Nephron (organoid): ENCODE measurements at regions not wholly inside any gene's neighbourhood (a gene's known extent, or its start where the extent isn't known, plus 50 kb on each side); places are given as distances from the start of the nearest gene placed in this dataset.
A peak's percentile ranks its signal among the peaks of the same experiment; 100 is the strongest.

Experiments used
- H3K27ac Mint-ChIP-seq, 3 experiments: 2 replicates each; pipeline ENCODE4 v1.8.0; 2020; ENCODE audit warnings: mixed read lengths in 3 of 3, mild to moderate bottlenecking in 2 of 3, moderate library complexity in 1 of 3
- H3K27me3 Mint-ChIP-seq: 2 replicates; pipeline ENCODE4 v1.8.0; 2021; ENCODE audit warnings: low read depth, mild to moderate bottlenecking, moderate library complexity, mixed read lengths
- H3K36me3 Mint-ChIP-seq: 2 replicates; pipeline ENCODE4 v1.8.0; 2020; ENCODE audit warnings: low read depth, mixed read lengths
- H3K4me1 Mint-ChIP-seq: 2 replicates; pipeline ENCODE4 v1.8.0; 2020; ENCODE audit warnings: mixed read lengths
- H3K4me3 Mint-ChIP-seq, 3 experiments: 2 replicates each; pipeline ENCODE4 v1.8.0; 2020; ENCODE audit warnings: mild to moderate bottlenecking in 3 of 3, mixed read lengths in 3 of 3, moderate library complexity in 2 of 3
- H3K9me3 Mint-ChIP-seq: 2 replicates; pipeline ENCODE4 v1.8.0; 2020; ENCODE audit warnings: mixed read lengths
- TF ChIP-seq, protein P1 (sequence below), 3 experiments: fragments of 200-600 bp; sonication (generic); IDR thresholded peaks; one replicate each; pipeline ENCODE4 v1.5.0; 2021; ENCODE audit warnings: antibody characterized with exemption in 3 of 3; ENCODE audit not compliant: unreplicated experiment in 3 of 3

DNA sequence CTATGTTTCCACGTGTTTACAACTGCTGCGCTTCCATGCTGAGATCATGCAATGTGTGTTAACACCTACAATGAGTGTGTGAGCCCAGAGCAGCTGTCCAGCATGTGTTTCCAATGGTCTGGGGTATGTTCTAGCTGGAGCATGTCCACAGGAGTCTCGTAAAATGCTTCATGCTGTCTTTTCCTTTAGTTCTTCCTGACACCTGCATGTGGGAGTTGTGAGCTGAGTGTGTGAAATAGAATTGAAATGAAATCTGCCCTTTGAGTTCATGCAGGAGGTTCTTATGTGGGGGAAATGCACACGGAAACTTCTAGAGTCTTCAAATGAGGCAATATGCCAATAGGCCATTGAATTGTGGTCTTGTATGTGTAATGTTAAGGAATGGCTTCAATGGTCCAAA, 205.1 kb downstream of the RND3 start:
- H3K27me3 Mint-ChIP-seq, result peaks cover 4% of the 10 kb centered on the region
- peaks cover 17% of the 10 kb centered on the region for H3K9me3 Mint-ChIP-seq

DNA sequence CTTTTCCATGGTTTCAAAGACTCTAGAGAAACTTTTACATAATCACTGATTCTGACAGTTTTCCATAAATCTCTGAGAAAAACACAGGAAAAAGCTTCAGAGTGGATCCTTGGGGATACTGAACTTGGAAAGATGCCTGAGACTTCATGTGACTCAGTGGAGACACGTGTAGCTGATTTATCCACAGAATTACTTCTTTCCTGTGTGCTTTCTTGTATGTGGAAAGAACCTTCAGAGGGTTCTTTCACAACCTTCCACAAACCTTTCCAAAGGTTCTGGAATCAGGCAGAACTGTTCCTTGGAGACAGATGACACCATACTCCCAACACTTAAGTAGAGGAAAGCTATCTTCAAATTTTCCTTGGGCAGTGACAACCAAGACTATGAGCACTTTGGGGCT, 207.2 kb downstream of the RND3 start:
- H3K4me3 Mint-ChIP-seq, result no peak overlapping the region

More for the DNA sequence above, 205.1 kb downstream of the RND3 start:
- TF ChIP-seq, protein P1, sequence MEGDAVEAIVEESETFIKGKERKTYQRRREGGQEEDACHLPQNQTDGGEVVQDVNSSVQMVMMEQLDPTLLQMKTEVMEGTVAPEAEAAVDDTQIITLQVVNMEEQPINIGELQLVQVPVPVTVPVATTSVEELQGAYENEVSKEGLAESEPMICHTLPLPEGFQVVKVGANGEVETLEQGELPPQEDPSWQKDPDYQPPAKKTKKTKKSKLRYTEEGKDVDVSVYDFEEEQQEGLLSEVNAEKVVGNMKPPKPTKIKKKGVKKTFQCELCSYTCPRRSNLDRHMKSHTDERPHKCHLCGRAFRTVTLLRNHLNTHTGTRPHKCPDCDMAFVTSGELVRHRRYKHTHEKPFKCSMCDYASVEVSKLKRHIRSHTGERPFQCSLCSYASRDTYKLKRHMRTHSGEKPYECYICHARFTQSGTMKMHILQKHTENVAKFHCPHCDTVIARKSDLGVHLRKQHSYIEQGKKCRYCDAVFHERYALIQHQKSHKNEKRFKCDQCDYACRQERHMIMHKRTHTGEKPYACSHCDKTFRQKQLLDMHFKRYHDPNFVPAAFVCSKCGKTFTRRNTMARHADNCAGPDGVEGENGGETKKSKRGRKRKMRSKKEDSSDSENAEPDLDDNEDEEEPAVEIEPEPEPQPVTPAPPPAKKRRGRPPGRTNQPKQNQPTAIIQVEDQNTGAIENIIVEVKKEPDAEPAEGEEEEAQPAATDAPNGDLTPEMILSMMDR (IDR thresholded peaks at IDR 0.05; ENCODE audit: unreplicated experiment in 3 of 3), result no peak
- Mint-ChIP-seq H3K36me3 (peaks cover 3% of the 10 kb centered on the region), H3K4me1 (peaks cover 29% of the 10 kb centered on the region), H3K4me3 (no peak overlapping the region), H3K27ac (peak overlapping the region in 1 of 3 experiments; percentile 12)

DNA sequence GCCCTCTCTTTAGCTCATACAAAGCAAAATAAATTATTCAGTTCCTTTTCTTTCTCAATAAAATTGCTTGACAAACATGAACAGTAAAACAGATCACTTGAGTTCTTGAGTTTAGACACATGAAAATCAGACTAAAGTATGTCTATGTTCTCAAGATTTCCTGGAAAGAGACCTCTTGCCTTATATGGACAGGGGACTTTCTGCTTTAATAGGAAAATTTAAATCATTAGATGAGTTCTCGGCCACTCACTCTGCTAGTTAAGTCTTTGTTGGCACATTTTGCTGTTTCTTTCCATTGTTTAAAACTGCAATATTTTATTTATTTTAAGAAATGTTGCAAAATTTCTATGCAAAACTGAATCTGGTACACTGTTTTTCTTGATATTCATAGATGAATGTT, 207.8 kb downstream of the RND3 start:
- H3K36me3 Mint-ChIP-seq, result peaks cover 10% of the 10 kb centered on the region
- peaks cover 4% of the 10 kb centered on the region for H3K27me3 Mint-ChIP-seq
- H3K4me3 Mint-ChIP-seq, result peak overlapping the region in 1 of 3 experiments; percentile 8
- H3K9me3 Mint-ChIP-seq, result peaks cover 34% of the 10 kb centered on the region
- peaks cover 29% of the 10 kb centered on the region for H3K4me1 Mint-ChIP-seq
- peak overlapping the region; percentile 70 to 91 (median 77) for H3K27ac Mint-ChIP-seq
- TF ChIP-seq, protein P1 (IDR thresholded peaks at IDR 0.05; ENCODE audit: unreplicated experiment in 3 of 3), result no peak

More for the DNA sequence above, 207.2 kb downstream of the RND3 start:
- Mint-ChIP-seq H3K9me3 (peaks cover 29% of the 10 kb centered on the region), H3K4me1 (peaks cover 29% of the 10 kb centered on the region), H3K36me3 (peaks cover 10% of the 10 kb centered on the region), H3K27ac (peak overlapping the region; percentile 70 to 91 (median 77)), H3K27me3 (peaks cover 4% of the 10 kb centered on the region)
- TF ChIP-seq, protein P1 (IDR thresholded peaks at IDR 0.05; ENCODE audit: unreplicated experiment in 3 of 3), result no peak

DNA sequence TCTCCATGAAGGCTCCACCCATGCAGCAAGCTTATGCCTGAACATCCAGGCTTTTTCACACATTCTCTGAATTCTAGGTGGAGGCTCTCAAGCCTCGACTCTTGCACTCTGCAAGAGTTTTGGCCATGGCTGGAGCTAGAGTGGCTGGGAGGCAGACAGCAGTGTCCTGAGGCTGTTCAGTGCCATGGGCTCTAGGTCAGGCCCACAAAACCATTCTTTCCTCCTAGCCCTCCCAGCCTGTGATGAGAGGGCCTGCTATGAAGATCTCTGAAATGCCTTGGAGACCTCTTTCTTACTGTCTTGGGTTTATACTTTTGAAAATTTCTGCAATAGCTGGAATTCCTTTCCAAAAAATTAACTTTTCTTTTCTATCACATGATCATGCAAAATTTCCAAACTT, 210.7 kb downstream of the RND3 start:
- H3K4me3 Mint-ChIP-seq, result no peak overlapping the region
- H3K9me3 Mint-ChIP-seq, result peaks cover 37% of the 10 kb centered on the region
- peaks cover 4% of the 10 kb centered on the region for H3K27me3 Mint-ChIP-seq
- TF ChIP-seq, protein P1 (IDR thresholded peaks at IDR 0.05; ENCODE audit: unreplicated experiment in 3 of 3), result no peak
- H3K27ac Mint-ChIP-seq, result no peak overlapping the region
- peaks cover 14% of the 10 kb centered on the region for H3K4me1 Mint-ChIP-seq
- peaks cover 10% of the 10 kb centered on the region for H3K36me3 Mint-ChIP-seq

DNA sequence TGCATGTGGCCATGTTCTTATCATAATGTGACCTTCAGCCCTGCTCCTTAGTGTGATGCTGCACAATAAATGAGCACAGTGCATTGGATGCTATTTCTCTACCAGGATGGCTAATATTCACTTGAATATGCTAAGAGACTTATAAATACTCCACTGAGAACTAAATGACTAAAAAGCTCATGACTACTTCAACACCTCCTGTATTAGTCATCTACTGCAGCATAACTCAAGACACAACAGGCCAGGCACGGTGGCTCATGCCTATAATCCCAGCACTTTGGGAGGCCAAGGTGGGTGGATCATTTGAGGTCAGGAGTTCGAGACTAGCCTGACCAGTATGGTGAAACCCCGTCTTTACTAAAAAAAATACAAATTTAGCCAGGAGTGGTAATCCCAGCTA, 213.4 kb downstream of the RND3 start:
- no peaks in the 10 kb centered on the region for H3K4me1 Mint-ChIP-seq
- peaks cover 32% of the 10 kb centered on the region for H3K9me3 Mint-ChIP-seq
- peaks cover 10% of the 10 kb centered on the region for H3K36me3 Mint-ChIP-seq
- no peaks in the 10 kb centered on the region for H3K27me3 Mint-ChIP-seq
- H3K4me3 Mint-ChIP-seq, result no peak overlapping the region
- H3K27ac Mint-ChIP-seq, result no peak overlapping the region
- TF ChIP-seq, protein P1 (IDR thresholded peaks at IDR 0.05; ENCODE audit: unreplicated experiment in 3 of 3), result no peak
